Epithelial cell of proximal tubule (primary cell): ENCODE measurements at regions not wholly inside any gene's neighbourhood (a gene's known extent, or its start where the extent isn't known, plus 50 kb on each side); places are given as distances from the start of the nearest gene placed in this dataset.

Source experiments
- DNase-seq: peaks from one replicate; pipeline ENCODE4 v3.0.0-alpha.2; 2011; ENCODE audit warnings: low read depth
- H3K4me3 ChIP-seq: 2 replicates; pipeline ENCODE4 v1.5.1; 2011; ENCODE audit warnings: low read depth, mild to moderate bottlenecking, low read length
- CTCF ChIP-seq: conservative IDR thresholded peaks from 2 replicates; pipeline ENCODE4 v1.5.1; 2012; ENCODE audit warnings: low read depth, mild to moderate bottlenecking, low read length

DNA sequence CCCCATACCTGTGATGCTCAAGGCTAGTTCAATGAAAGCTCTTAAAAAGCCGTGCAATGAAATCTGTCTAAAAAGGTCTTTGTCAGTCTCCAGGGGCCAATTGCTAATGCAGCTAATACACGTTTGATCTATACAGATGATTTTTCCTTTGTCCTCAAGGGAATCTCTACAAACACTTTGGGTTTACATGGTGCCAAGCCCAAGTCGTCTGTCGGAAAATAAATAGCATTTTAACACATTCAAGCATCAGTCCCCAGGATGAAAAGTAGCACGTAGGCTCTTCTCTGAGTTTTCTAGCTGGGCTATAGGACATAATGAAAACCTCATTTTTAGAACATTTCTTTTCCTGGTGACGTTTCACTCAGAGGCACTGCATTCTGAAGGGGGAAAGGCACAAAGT lies 477.4 kb upstream of the WWC1 start:
- TF ChIP-seq CTCF: no peak
- H3K4me3 ChIP-seq: no peak overlapping the region
- DNase-seq: no peak

GRCh38 chr5:167814828-167815227 lies 476.6 kb upstream of the WWC1 start:
- DNase-seq: peak; percentile 91
- H3K4me3 ChIP-seq: no peak overlapping the region
- no peak for TF ChIP-seq CTCF

GRCh38 chr5:167816354-167816753 lies 475.1 kb upstream of the WWC1 start:
- H3K4me3 ChIP-seq: no peak overlapping the region
- DNase-seq: no peak

DNA sequence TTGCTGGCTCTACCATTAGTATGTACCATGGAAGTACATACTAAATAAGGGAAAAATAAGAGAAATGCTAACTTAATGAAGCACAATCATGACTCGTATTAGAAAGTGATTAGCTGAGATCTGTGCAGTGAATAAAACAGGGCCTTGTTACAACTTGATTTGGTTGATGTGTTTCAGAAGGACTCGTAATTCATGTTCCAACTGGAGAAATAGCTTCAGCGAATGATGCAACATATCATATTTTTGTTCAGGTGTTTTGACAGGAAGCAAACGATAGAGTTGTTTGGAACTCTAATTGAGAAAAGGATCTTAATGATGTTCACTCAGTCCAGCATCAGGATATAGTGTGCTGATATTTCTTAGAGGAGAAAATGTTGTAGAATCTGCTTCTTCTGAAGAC lies 474.6 kb upstream of the WWC1 start:
- H3K4me3 ChIP-seq: no peak overlapping the region
- no peak for DNase-seq
- no peak for TF ChIP-seq CTCF

More at GRCh38 chr5:167816354-167816753, 475.1 kb upstream of the WWC1 start:
- no peak for TF ChIP-seq CTCF

GRCh38 chr5:167819406-167819805 lies 472.0 kb upstream of the WWC1 start:
- DNase-seq: no peak
- TF ChIP-seq CTCF: no peak
- no peak overlapping the region for H3K4me3 ChIP-seq

GRCh38 chr5:167820101-167820990 lies 471.1 kb upstream of the WWC1 start:
- no peak overlapping the region for H3K4me3 ChIP-seq
- no peak for DNase-seq
- TF ChIP-seq CTCF: no peak

DNA sequence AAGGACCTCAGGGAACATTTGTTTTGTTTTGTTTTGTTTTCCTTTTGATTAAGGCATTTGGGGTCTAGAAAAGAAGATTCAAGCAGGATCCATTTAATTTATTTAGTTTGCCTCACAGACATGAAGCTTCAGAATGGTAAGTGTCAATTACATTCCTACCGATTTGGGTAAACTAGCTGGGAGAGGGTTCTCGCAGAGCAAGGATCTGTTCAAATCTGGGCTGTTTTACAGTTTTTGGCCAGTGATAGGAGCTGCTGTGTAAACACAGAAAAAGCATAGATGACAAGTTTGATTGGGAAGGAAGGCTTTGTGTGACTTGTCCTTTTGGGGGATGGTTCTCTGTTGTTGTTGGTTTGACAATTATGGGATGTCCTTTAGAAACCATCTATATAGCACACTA lies 470.3 kb upstream of the WWC1 start:
- TF ChIP-seq CTCF: no peak
- no peak overlapping the region for H3K4me3 ChIP-seq
- no peak for DNase-seq
